MM.1S (cell line): ENCODE measurements at regions not wholly inside any gene's neighbourhood (a gene's known extent, or its start where the extent isn't known, plus 50 kb on each side); places are given as distances from the start of the nearest gene placed in this dataset.

ENCODE experiments used
- DNase-seq: peaks from one replicate; pipeline ENCODE4 v3.0.0-alpha.2; 2015
- H2AFZ ChIP-seq: fragments of 300-600 bp; sonication (generic); 2 replicates; pipeline ENCODE4 v1.6.0; 2016; ENCODE audit warnings: antibody characterized with exemption, low read length
- H3F3A ChIP-seq: fragments of 300-600 bp; sonication (generic); 2 replicates; pipeline ENCODE4 v1.6.1; 2016; ENCODE audit warnings: mild to moderate bottlenecking, antibody characterized with exemption, low read length, moderate library complexity, mixed read lengths; ENCODE audit not compliant: insufficient read depth
- H3K27ac ChIP-seq: fragments of 300-600 bp; sonication (generic); 2 replicates; pipeline ENCODE4 v1.5.1; 2016; ENCODE audit warnings: mild to moderate bottlenecking, low read length
- H3K27me3 ChIP-seq: fragments of 300-600 bp; sonication (generic); replicated peaks from 2 replicates; pipeline ENCODE4 v1.6.0; 2016; ENCODE audit warnings: low read length; ENCODE audit not compliant: insufficient read depth
- H3K36me3 ChIP-seq: fragments of 300-600 bp; sonication (generic); replicated peaks from 2 replicates; pipeline ENCODE4 v1.6.1; 2016; ENCODE audit warnings: mild to moderate bottlenecking, low read length, mixed read lengths; ENCODE audit not compliant: insufficient read depth
- H3K4me1 ChIP-seq: fragments of 300-600 bp; sonication (generic); 2 replicates; pipeline ENCODE4 v1.6.1; 2016; ENCODE audit warnings: low read length, mixed read lengths
- H3K4me2 ChIP-seq: fragments of 300-600 bp; sonication (generic); 2 replicates; pipeline ENCODE4 v1.6.0; 2016; ENCODE audit warnings: low read depth, low read length
- H3K4me3 ChIP-seq: fragments of 300-600 bp; sonication (generic); 2 replicates; pipeline ENCODE4 v1.5.1; 2016; ENCODE audit warnings: low read length, mixed read lengths
- H3K79me2 ChIP-seq: fragments of 300-600 bp; sonication (generic); 2 replicates; pipeline ENCODE4 v1.6.1; 2016; ENCODE audit warnings: mixed run types, low read length, mixed read lengths
- H3K9ac ChIP-seq: fragments of 300-600 bp; sonication (generic); 2 replicates; pipeline ENCODE4 v1.6.1; 2016; ENCODE audit warnings: low read length, mixed read lengths
- H3K9me2 ChIP-seq: fragments of 300-600 bp; sonication (generic); replicated peaks from 2 replicates; pipeline ENCODE4 v1.6.1; 2016; ENCODE audit warnings: mild to moderate bottlenecking, low read length, mixed read lengths; ENCODE audit not compliant: insufficient read depth
- H3K9me3 ChIP-seq: fragments of 300-600 bp; sonication (generic); replicated peaks from 2 replicates; pipeline ENCODE4 v1.6.1; 2016; ENCODE audit warnings: mild to moderate bottlenecking, low read length, mixed read lengths; ENCODE audit not compliant: insufficient read depth
- H4K20me1 ChIP-seq: fragments of 300-600 bp; sonication (generic); 2 replicates; pipeline ENCODE4 v1.6.1; 2016; ENCODE audit warnings: mild to moderate bottlenecking, low read length, moderate library complexity, mixed read lengths; ENCODE audit not compliant: insufficient read depth
- CTCF ChIP-seq: fragments of 300-600 bp; sonication (generic); IDR thresholded peaks from 2 replicates; pipeline ENCODE4 v1.5.1; 2016; ENCODE audit warnings: antibody characterized with exemption, low read length, mixed read lengths
- EZH2 ChIP-seq: fragments of 300-600 bp; sonication (generic); optimal IDR thresholded peaks from 2 replicates; pipeline ENCODE3; 2017; ENCODE audit warnings: low read depth, mild to moderate bottlenecking, antibody characterized with exemption, low read length, mixed read lengths
- EZH2phosphoT487 ChIP-seq: fragments of 300-600 bp; sonication (generic); IDR thresholded peaks from 2 replicates; pipeline ENCODE4 v1.6.1; 2018; ENCODE audit warnings: antibody characterized with exemption, low read length

- Histone ChIP-seq H3K27me3 (no peaks in the 10 kb centered on the region; the same call in 1 of the 2 replicates), H3F3A (no peaks in the 10 kb centered on the region), H3K9ac (no peak overlapping the region), H3K36me3 (no peaks in the 10 kb centered on the region), H4K20me1 (no peaks in the 10 kb centered on the region), H3K4me1 (no peaks in the 10 kb centered on the region), H3K9me3 (no peaks in the 10 kb centered on the region), H3K4me3 (no peak overlapping the region), H2AFZ (no peak overlapping the region), H3K4me2 (no peak overlapping the region), H3K9me2 (no peaks in the 10 kb centered on the region), H3K27ac (no peak overlapping the region), H3K79me2 (no peaks in the 10 kb centered on the region)
- DNase-seq: no peak
- TF ChIP-seq EZH2 (no peak), CTCF (no peak), EZH2phosphoT487 (no peak)
These were observed 67.9 kb downstream of the TTLL2 start for GRCh38 chr6:167392631-167393316.

GRCh38 chr6:167393731-167394130 is 68.8 kb downstream of the TTLL2 start:
- Histone ChIP-seq H3K4me2 (no peak overlapping the region), H3K4me3 (no peak overlapping the region), H3K36me3 (no peaks in the 10 kb centered on the region), H3K27ac (no peak overlapping the region), H3K27me3 (no peaks in the 10 kb centered on the region; the same call in 1 of the 2 replicates), H3K9me2 (no peaks in the 10 kb centered on the region), H3F3A (no peaks in the 10 kb centered on the region), H3K9ac (no peak overlapping the region), H2AFZ (no peak overlapping the region), H3K4me1 (no peaks in the 10 kb centered on the region), H4K20me1 (no peaks in the 10 kb centered on the region), H3K9me3 (no peaks in the 10 kb centered on the region), H3K79me2 (no peaks in the 10 kb centered on the region)
- no peak for TF ChIP-seq CTCF
- TF ChIP-seq EZH2phosphoT487: no peak
- TF ChIP-seq EZH2: no peak
- no peak for DNase-seq

- no peak overlapping the region for H3K4me2 ChIP-seq
- TF ChIP-seq EZH2phosphoT487: no peak
- H3K79me2 ChIP-seq: no peaks in the 10 kb centered on the region
- no peak overlapping the region for H2AFZ ChIP-seq
- no peaks in the 10 kb centered on the region for H3K4me1 ChIP-seq
- no peak overlapping the region for H3K4me3 ChIP-seq
- no peak overlapping the region for H3K27ac ChIP-seq
- H3K36me3 ChIP-seq: no peaks in the 10 kb centered on the region
- no peaks in the 10 kb centered on the region for H3F3A ChIP-seq
- H3K9ac ChIP-seq: no peak overlapping the region
- no peaks in the 10 kb centered on the region for H4K20me1 ChIP-seq
- no peaks in the 10 kb centered on the region for H3K9me3 ChIP-seq
- H3K27me3 ChIP-seq: no peaks in the 10 kb centered on the region; the same call in 1 of the 2 replicates
- DNase-seq: no peak
- H3K9me2 ChIP-seq: no peaks in the 10 kb centered on the region
These were observed 69.5 kb downstream of the TTLL2 start for GRCh38 chr6:167394339-167394738.

GRCh38 chr6:167394820-167395219 is 69.9 kb downstream of the TTLL2 start:
- Histone ChIP-seq H3K4me3 (no peak overlapping the region), H2AFZ (no peak overlapping the region)

More at GRCh38 chr6:167394820-167395219, 69.9 kb downstream of the TTLL2 start:
- Histone ChIP-seq H3K9me3 (no peaks in the 10 kb centered on the region), H3K9me2 (no peaks in the 10 kb centered on the region), H3K27ac (no peak overlapping the region), H3K4me2 (no peak overlapping the region), H3K4me1 (no peaks in the 10 kb centered on the region), H3K9ac (no peak overlapping the region), H3F3A (no peaks in the 10 kb centered on the region), H3K27me3 (no peaks in the 10 kb centered on the region; the same call in 1 of the 2 replicates), H4K20me1 (no peaks in the 10 kb centered on the region), H3K79me2 (no peaks in the 10 kb centered on the region), H3K36me3 (no peaks in the 10 kb centered on the region)
- TF ChIP-seq EZH2phosphoT487 (no peak), CTCF (no peak), EZH2 (no peak)
- no peak for DNase-seq
